Kidney epithelial cell (primary cell): ENCODE measurements at regions not wholly inside any gene's neighbourhood (a gene's known extent, or its start where the extent isn't known, plus 50 kb on each side); places are given as distances from the start of the nearest gene placed in this dataset.

Experiments used
- DNase-seq: peaks from one replicate; pipeline ENCODE4 v3.0.0-alpha.2; 2010; ENCODE audit warnings: low read depth
- H3K27me3 ChIP-seq: 2 replicates; pipeline ENCODE4 v1.6.0; 2011; ENCODE audit warnings: low read length; ENCODE audit not compliant: control insufficient read depth, insufficient read depth
- H3K36me3 ChIP-seq: 2 replicates; pipeline ENCODE4 v1.5.1; 2011; ENCODE audit warnings: low read length; ENCODE audit not compliant: control insufficient read depth, insufficient read depth
- H3K4me3 ChIP-seq: 2 replicates; pipeline ENCODE4 v1.5.1; 2011; ENCODE audit warnings: low read depth, mild to moderate bottlenecking, control low read depth, low read length
- TF ChIP-seq, protein P1 (sequence below): IDR thresholded peaks from 2 replicates; pipeline ENCODE4 v1.5.1; 2011; ENCODE audit warnings: mild to moderate bottlenecking, moderate library complexity, low read length, control low read depth, inconsistent platforms; ENCODE audit not compliant: insufficient read depth, poor library complexity, severe bottlenecking

GRCh38 chr4:114393295-114394038 lies 205.1 kb upstream of the UGT8 start:
- Histone ChIP-seq H3K4me3 (no peak overlapping the region), H3K36me3 (no peaks in the 10 kb centered on the region), H3K27me3 (no peaks in the 10 kb centered on the region)
- TF ChIP-seq, protein P1, sequence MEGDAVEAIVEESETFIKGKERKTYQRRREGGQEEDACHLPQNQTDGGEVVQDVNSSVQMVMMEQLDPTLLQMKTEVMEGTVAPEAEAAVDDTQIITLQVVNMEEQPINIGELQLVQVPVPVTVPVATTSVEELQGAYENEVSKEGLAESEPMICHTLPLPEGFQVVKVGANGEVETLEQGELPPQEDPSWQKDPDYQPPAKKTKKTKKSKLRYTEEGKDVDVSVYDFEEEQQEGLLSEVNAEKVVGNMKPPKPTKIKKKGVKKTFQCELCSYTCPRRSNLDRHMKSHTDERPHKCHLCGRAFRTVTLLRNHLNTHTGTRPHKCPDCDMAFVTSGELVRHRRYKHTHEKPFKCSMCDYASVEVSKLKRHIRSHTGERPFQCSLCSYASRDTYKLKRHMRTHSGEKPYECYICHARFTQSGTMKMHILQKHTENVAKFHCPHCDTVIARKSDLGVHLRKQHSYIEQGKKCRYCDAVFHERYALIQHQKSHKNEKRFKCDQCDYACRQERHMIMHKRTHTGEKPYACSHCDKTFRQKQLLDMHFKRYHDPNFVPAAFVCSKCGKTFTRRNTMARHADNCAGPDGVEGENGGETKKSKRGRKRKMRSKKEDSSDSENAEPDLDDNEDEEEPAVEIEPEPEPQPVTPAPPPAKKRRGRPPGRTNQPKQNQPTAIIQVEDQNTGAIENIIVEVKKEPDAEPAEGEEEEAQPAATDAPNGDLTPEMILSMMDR, result no peak
- DNase-seq, result no peak

DNA sequence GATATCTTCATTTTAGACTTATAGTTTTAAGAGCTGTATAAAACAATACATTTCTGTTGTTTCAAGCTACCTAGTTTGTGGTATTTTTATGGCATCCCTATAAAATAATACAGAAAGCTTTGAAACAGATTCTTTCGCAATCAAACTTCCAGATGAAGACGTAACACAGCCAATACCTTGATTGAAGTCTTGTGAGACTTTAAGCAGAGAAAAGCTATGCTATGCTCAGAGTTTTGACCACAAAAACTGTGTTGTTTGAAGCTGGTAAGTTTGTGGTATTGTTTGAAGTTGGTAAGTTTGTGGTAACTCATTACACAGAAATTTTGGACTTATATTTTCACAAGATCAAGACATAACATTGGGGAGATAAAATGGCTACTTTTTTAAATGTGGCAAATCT lies 201.8 kb upstream of the UGT8 start:
- Histone ChIP-seq H3K27me3 (no peaks in the 10 kb centered on the region), H3K4me3 (no peak overlapping the region), H3K36me3 (no peaks in the 10 kb centered on the region)
- TF ChIP-seq, protein P1, result no peak
- DNase-seq, result no peak

- DNase-seq, result peak; percentile 16
Observed at GRCh38 chr4:114398410-114398809, 200.2 kb upstream of the UGT8 start.

GRCh38 chr4:114399105-114399504 lies 199.5 kb upstream of the UGT8 start:
- Histone ChIP-seq H3K27me3 (no peaks in the 10 kb centered on the region), H3K4me3 (no peak overlapping the region), H3K36me3 (no peaks in the 10 kb centered on the region)
- TF ChIP-seq, protein P1, result peak; percentile 1
- no peak for DNase-seq

More at GRCh38 chr4:114398410-114398809, 200.2 kb upstream of the UGT8 start:
- no peaks in the 10 kb centered on the region for H3K36me3 ChIP-seq
- H3K4me3 ChIP-seq, result no peak overlapping the region
- TF ChIP-seq, protein P1, result peak; percentile 8
- H3K27me3 ChIP-seq, result no peaks in the 10 kb centered on the region

DNA sequence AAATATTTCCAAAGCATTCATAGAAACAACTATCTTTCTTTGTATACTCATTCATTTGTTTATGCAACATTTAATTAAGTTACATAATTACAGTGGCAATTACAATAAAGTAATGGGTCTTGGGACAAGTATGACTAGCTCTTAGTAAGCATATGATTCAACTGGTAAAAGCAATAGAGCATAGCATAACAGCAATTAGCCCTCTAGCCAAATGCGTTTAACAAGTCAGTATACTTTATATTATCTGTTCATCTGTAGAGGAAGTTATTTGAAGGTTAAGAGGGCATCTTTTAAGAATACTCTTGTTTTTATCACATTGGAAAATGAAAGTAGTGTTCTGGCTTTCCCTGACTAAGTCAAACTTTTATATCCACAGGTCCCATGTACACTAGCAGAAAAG lies 198.1 kb upstream of the UGT8 start:
- H3K27me3 ChIP-seq, result no peaks in the 10 kb centered on the region
- H3K36me3 ChIP-seq, result no peaks in the 10 kb centered on the region
- no peak overlapping the region for H3K4me3 ChIP-seq
- peak; percentile 51 for DNase-seq
- TF ChIP-seq, protein P1, result no peak

- DNase-seq, result no peak
- no peaks in the 10 kb centered on the region for H3K36me3 ChIP-seq
- no peaks in the 10 kb centered on the region for H3K27me3 ChIP-seq
- TF ChIP-seq, protein P1, result no peak
- no peak overlapping the region for H3K4me3 ChIP-seq
Observed at GRCh38 chr4:114401483-114401882, 197.1 kb upstream of the UGT8 start.
